ENCODE measurements at regions not wholly inside any gene's neighbourhood (a gene's known extent, or its start where the extent isn't known, plus 50 kb on each side); places are given as distances from the start of the nearest gene placed in this dataset.

GRCh38 chr17:14790521-14790920 is 474.6 kb downstream of the PMP22 start:
- no peak overlapping the region for H2AFZ ChIP-seq (ENCODE audit: low read length)
- H3K79me2 ChIP-seq (ENCODE audit: control insufficient read depth in 1 of 2, insufficient read depth in 2 of 2, low read length in 2 of 2) = no peaks in the 10 kb centered on the region
- 79% methylated on average over 4 of the region's 4 CpGs; no CpG with 5 or more reads in 1 of the 2 experiments for WGBS, 2 experiments (ENCODE audit: extremely low coverage in 1 of 2, insufficient coverage in 1 of 2, insufficient read length in 1 of 2, insufficient replicate concordance in 2 of 2, low coverage in 1 of 2, low lambda C conversion rate in 2 of 2, missing lambda C conversion rate in 1 of 2)
- H2BK20ac ChIP-seq (ENCODE audit: low read length) = no peak overlapping the region
- H3K23ac ChIP-seq (ENCODE audit: insufficient read length) = no peak overlapping the region
- H3K27me3 ChIP-seq (replicated peaks in 1 of 4; ENCODE audit: control insufficient read depth in 3 of 4, extremely low read depth in 1 of 4, insufficient read depth in 3 of 4, low read length in 3 of 4) = no peaks in the 10 kb centered on the region
- no peak overlapping the region for H2AK5ac ChIP-seq (ENCODE audit: low read depth, low read length)
- no peak overlapping the region for H3K14ac ChIP-seq (ENCODE audit: insufficient read length)
- no peak overlapping the region for H3K27ac ChIP-seq (ENCODE audit: low read depth, low read length)
- H2BK12ac ChIP-seq (ENCODE audit: low read depth, low read length) = no peak overlapping the region
- H2BK15ac ChIP-seq (ENCODE audit: low read length) = no peak overlapping the region
- no peak overlapping the region for H3K9ac ChIP-seq (replicated peaks in 1 of 4; ENCODE audit: extremely low read depth in 1 of 4, low read depth in 3 of 4, low read length in 3 of 4)
- no peaks in the 10 kb centered on the region for H3K9me3 ChIP-seq (ENCODE audit: insufficient read depth in 2 of 2, low read depth in 1 of 2, low read length in 1 of 2)
- H3K4me1 ChIP-seq (replicated peaks in 1 of 4; ENCODE audit: control insufficient read depth in 3 of 4, insufficient read depth in 4 of 4, low read length in 3 of 4) = no peaks in the 10 kb centered on the region
- H3K79me1 ChIP-seq (ENCODE audit: low read depth, low read length) = no peaks in the 10 kb centered on the region
- H3K18ac ChIP-seq (ENCODE audit: extremely low read depth, low read length) = no peak overlapping the region
- ChIA-PET CTCF (ENCODE audit: partially characterized antibody) (interaction anchor here (1.2 kb wide), 1 partner anchor 11 kb away, joined by 4 read pairs; no protein-coding TSS in a partner anchor), POLR2A (ENCODE audit: partially characterized antibody) (interaction anchor here (0.6 kb wide), 1 partner anchor 19 kb away, joined by 3 read pairs; no protein-coding TSS in a partner anchor)
- no peak overlapping the region for H4K8ac ChIP-seq (ENCODE audit: extremely low read depth, insufficient read depth, low read length)
- TF ChIP-seq SIN3A (conservative IDR thresholded peaks at IDR 0.05 in 1 of 2, IDR thresholded peaks at IDR 0.05 in 1 of 2; ENCODE audit: low read depth in 1 of 2, low read length in 2 of 2) = no peak
- no peak for TF ChIP-seq CTCF (IDR thresholded peaks at IDR 0.05; ENCODE audit: control extremely low read depth in 1 of 3, insufficient read depth in 1 of 3, low read depth in 1 of 3, low read length in 3 of 3)
- TF ChIP-seq KDM4A (IDR thresholded peaks at IDR 0.05; ENCODE audit: low read depth, low read length, severe bottlenecking) = no peak
- no peak for TF ChIP-seq SP2 (IDR thresholded peaks at IDR 0.05; ENCODE audit: low read length)
- no peak for TF ChIP-seq SP1 (IDR thresholded peaks at IDR 0.05; ENCODE audit: low read depth, low read length)
- no peak for TF ChIP-seq GABPA (IDR thresholded peaks at IDR 0.05; ENCODE audit: borderline replicate concordance, insufficient read depth, low read length)
- no peak for TF ChIP-seq POLR2AphosphoS5 (IDR thresholded peaks at IDR 0.05; ENCODE audit: low read depth, low read length)
- no peak for TF ChIP-seq TCF12 (IDR thresholded peaks at IDR 0.05; ENCODE audit: low read depth, low read length)
- TF ChIP-seq BCL11A (IDR thresholded peaks at IDR 0.05; ENCODE audit: low read depth in 2 of 2, low read length in 2 of 2) = no peak
- no peak for TF ChIP-seq EP300 (IDR thresholded peaks at IDR 0.05; ENCODE audit: borderline replicate concordance in 1 of 2, low read depth in 2 of 2, low read length in 2 of 2)
- no peak for TF ChIP-seq CREB1 (IDR thresholded peaks at IDR 0.05)
- no peak for TF ChIP-seq BACH1 (IDR thresholded peaks at IDR 0.05; ENCODE audit: low read length)
- no peak overlapping the region for H2BK5ac ChIP-seq (ENCODE audit: low read depth, low read length)
- no peak overlapping the region for H3K4ac ChIP-seq (replicated peaks; ENCODE audit: insufficient read length, low read depth, low read length)
- no peak overlapping the region for H3K4me3 ChIP-seq (ENCODE audit: extremely low read depth in 1 of 4, insufficient read depth in 2 of 4, low read depth in 3 of 4, low read length in 4 of 4)
- no peak overlapping the region for H3K56ac ChIP-seq (replicated peaks; ENCODE audit: insufficient read length, low read depth, low read length)
- H4K91ac ChIP-seq (replicated peaks; ENCODE audit: insufficient read length, low read length) = no peak overlapping the region
- H3K23me2 ChIP-seq (ENCODE audit: low read depth, low read length) = no peaks in the 10 kb centered on the region
- H2BK120ac ChIP-seq (replicated peaks; ENCODE audit: low read depth, low read length) = no peak overlapping the region
- no peak overlapping the region for H4K5ac ChIP-seq (ENCODE audit: insufficient read length, low read depth, low read length)
- no peak for DNase-seq (ENCODE audit: low read depth in 1 of 2, low spot score in 2 of 2)
- no peaks in the 10 kb centered on the region for H3K36me3 ChIP-seq (ENCODE audit: control insufficient read depth in 2 of 4, insufficient read depth in 4 of 4, low read length in 3 of 4)
- H3K4me2 ChIP-seq (ENCODE audit: insufficient read depth in 1 of 2, low read depth in 2 of 2, low read length in 2 of 2) = no peak overlapping the region
- FAIRE-seq = no peak
- H4K20me1 ChIP-seq (replicated peaks in 1 of 2; ENCODE audit: control insufficient read depth in 1 of 2, insufficient read depth in 2 of 2, low read length in 2 of 2) = no peaks in the 10 kb centered on the region

All from H1 (cell line).